ENCODE measurements at regions not wholly inside any gene's neighbourhood (a gene's known extent, or its start where the extent isn't known, plus 50 kb on each side); places are given as distances from the start of the nearest gene placed in this dataset.

GRCh38 chr10:3990307-3990706 lies 205.3 kb upstream of the KLF6 start:
- H3K36me3 ChIP-seq: no peaks in the 10 kb centered on the region
- ATAC-seq (no peak), DNase-seq (no peak)
- H3K4me1 ChIP-seq: no peaks in the 10 kb centered on the region
- H3K4me3 ChIP-seq: no peak overlapping the region
- no peaks in the 10 kb centered on the region for H3K27me3 ChIP-seq
- no peaks in the 10 kb centered on the region for H3K9me3 ChIP-seq
- in situ Hi-C loops (cut with MboI; ENCODE audit: low sequenced_read_pairs in 4 of 4) (no loop called here), intact Hi-C loops (cut with DNase I; ENCODE audit: low total_unique reads) (no loop called here)
- no peak overlapping the region for H3K27ac ChIP-seq
- TF ChIP-seq POLR2A (IDR thresholded peaks at IDR 0.05): no peak
- no peak for TF ChIP-seq CTCF (IDR thresholded peaks at IDR 0.05 in 4 of 5, conservative IDR thresholded peaks at IDR 0.05 in 1 of 5)

GRCh38 chr10:3987143-3987974 lies 202.3 kb upstream of the KLF6 start:
- in situ Hi-C loops (cut with MboI; ENCODE audit: low sequenced_read_pairs in 4 of 4) (no loop called here), intact Hi-C loops (cut with DNase I; ENCODE audit: low total_unique reads) (no loop called here)
- no peaks in the 10 kb centered on the region for H3K36me3 ChIP-seq
- no peaks in the 10 kb centered on the region for H3K27me3 ChIP-seq
- no peaks in the 10 kb centered on the region for H3K4me1 ChIP-seq
- H3K27ac ChIP-seq: no peak overlapping the region
- DNase-seq (no peak), ATAC-seq (no peak)
- no peak overlapping the region for H3K4me3 ChIP-seq
- no peak for TF ChIP-seq CTCF (IDR thresholded peaks at IDR 0.05 in 4 of 5, conservative IDR thresholded peaks at IDR 0.05 in 1 of 5)
- no peak for TF ChIP-seq POLR2A (IDR thresholded peaks at IDR 0.05)
- H3K9me3 ChIP-seq: no peaks in the 10 kb centered on the region

GRCh38 chr10:3986493-3987142 lies 201.6 kb upstream of the KLF6 start:
- in situ Hi-C loops (cut with MboI; ENCODE audit: low sequenced_read_pairs in 4 of 4) (no loop called here), intact Hi-C loops (cut with DNase I; ENCODE audit: low total_unique reads) (no loop called here)
- Histone ChIP-seq H3K9me3 (no peaks in the 10 kb centered on the region), H3K36me3 (no peaks in the 10 kb centered on the region), H3K4me1 (no peaks in the 10 kb centered on the region), H3K4me3 (no peak overlapping the region), H3K27ac (no peak overlapping the region), H3K27me3 (no peaks in the 10 kb centered on the region)
- TF ChIP-seq CTCF (IDR thresholded peaks at IDR 0.05 in 4 of 5, conservative IDR thresholded peaks at IDR 0.05 in 1 of 5) (no peak), POLR2A (IDR thresholded peaks at IDR 0.05) (no peak)
- no peak for DNase-seq
- ATAC-seq: no peak

GRCh38 chr10:3982746-3983442 lies 197.9 kb upstream of the KLF6 start:
- Histone ChIP-seq H3K4me3 (no peak overlapping the region), H3K9me3 (no peaks in the 10 kb centered on the region), H3K36me3 (no peaks in the 10 kb centered on the region), H3K27me3 (no peaks in the 10 kb centered on the region), H3K27ac (no peak overlapping the region), H3K4me1 (no peaks in the 10 kb centered on the region)
- intact Hi-C loops (cut with DNase I; ENCODE audit: low total_unique reads) (no loop called here), in situ Hi-C loops (cut with MboI; ENCODE audit: low sequenced_read_pairs in 4 of 4) (no loop called here)
- TF ChIP-seq CTCF (IDR thresholded peaks at IDR 0.05 in 4 of 5, conservative IDR thresholded peaks at IDR 0.05 in 1 of 5): no peak
- TF ChIP-seq POLR2A (IDR thresholded peaks at IDR 0.05): no peak
- ATAC-seq: no peak
- no peak for DNase-seq
